GM19395 (cell line): ENCODE measurements at regions not wholly inside any gene's neighbourhood (a gene's known extent, or its start where the extent isn't known, plus 50 kb on each side); places are given as distances from the start of the nearest gene placed in this dataset.
A peak's percentile ranks its signal among the peaks of the same experiment; 100 is the strongest.

Experiments used
- ATAC-seq: cut with Tn5 transposase; IDR thresholded peaks from one replicate; pipeline ENCODE4 v1.9.1; 2021; ENCODE audit warnings: mild to moderate bottlenecking, moderate library complexity; ENCODE audit not compliant: unreplicated experiment

GRCh38 chr3:106206613-106207012, 337.8 kb upstream of the CBLB start:
- ATAC-seq = no peak

- ATAC-seq = no peak
Observed at GRCh38 chr3:106208251-106208650, 339.4 kb upstream of the CBLB start.

GRCh38 chr3:106208967-106209366, 340.2 kb upstream of the CBLB start:
- no peak for ATAC-seq

GRCh38 chr3:106209482-106209881, 340.7 kb upstream of the CBLB start:
- no peak for ATAC-seq

- ATAC-seq = no peak
Observed at GRCh38 chr3:106210923-106211322, 342.1 kb upstream of the CBLB start.

GRCh38 chr3:106212665-106213222, 343.9 kb upstream of the CBLB start:
- ATAC-seq = no peak

GRCh38 chr3:106213954-106214353, 345.1 kb upstream of the CBLB start:
- ATAC-seq = no peak

GRCh38 chr3:106214641-106215040, 345.8 kb upstream of the CBLB start:
- ATAC-seq = no peak

GRCh38 chr3:106215047-106215446, 346.2 kb upstream of the CBLB start:
- ATAC-seq = no peak

GRCh38 chr3:106217745-106218144, 348.9 kb upstream of the CBLB start:
- no peak for ATAC-seq

GRCh38 chr3:106227068-106227467, 358.3 kb upstream of the CBLB start:
- no peak for ATAC-seq

GRCh38 chr3:106228271-106228670, 359.5 kb upstream of the CBLB start:
- ATAC-seq = no peak

GRCh38 chr3:106229495-106230278, 360.9 kb upstream of the CBLB start:
- no peak for ATAC-seq

GRCh38 chr3:106231086-106231485, 362.3 kb upstream of the CBLB start:
- no peak for ATAC-seq

- ATAC-seq = no peak
Observed at GRCh38 chr3:106232956-106233355, 364.1 kb upstream of the CBLB start.

- ATAC-seq = no peak
Observed at GRCh38 chr3:106239195-106239697, 370.4 kb upstream of the CBLB start.

- ATAC-seq = no peak
Observed at GRCh38 chr3:106241593-106241992, 372.8 kb upstream of the CBLB start.

GRCh38 chr3:106242781-106243180, 374.0 kb upstream of the CBLB start:
- ATAC-seq = peak; percentile 83

GRCh38 chr3:106245400-106245799, 376.6 kb upstream of the CBLB start:
- no peak for ATAC-seq

- peak; percentile 66 for ATAC-seq
Observed at GRCh38 chr3:106247902-106248684, 379.3 kb upstream of the CBLB start.

- ATAC-seq = no peak
Observed at GRCh38 chr3:106249159-106249558, 380.3 kb upstream of the CBLB start.

GRCh38 chr3:106249981-106250380, 381.2 kb upstream of the CBLB start:
- no peak for ATAC-seq
